GM19328 (cell line): ENCODE measurements at regions not wholly inside any gene's neighbourhood (a gene's known extent, or its start where the extent isn't known, plus 50 kb on each side); places are given as distances from the start of the nearest gene placed in this dataset.

ENCODE experiments used
- ATAC-seq: cut with Tn5 transposase; IDR thresholded peaks from one replicate; pipeline ENCODE4 v1.9.1; 2021; ENCODE audit warnings: mild to moderate bottlenecking, moderate library complexity; ENCODE audit not compliant: unreplicated experiment

DNA sequence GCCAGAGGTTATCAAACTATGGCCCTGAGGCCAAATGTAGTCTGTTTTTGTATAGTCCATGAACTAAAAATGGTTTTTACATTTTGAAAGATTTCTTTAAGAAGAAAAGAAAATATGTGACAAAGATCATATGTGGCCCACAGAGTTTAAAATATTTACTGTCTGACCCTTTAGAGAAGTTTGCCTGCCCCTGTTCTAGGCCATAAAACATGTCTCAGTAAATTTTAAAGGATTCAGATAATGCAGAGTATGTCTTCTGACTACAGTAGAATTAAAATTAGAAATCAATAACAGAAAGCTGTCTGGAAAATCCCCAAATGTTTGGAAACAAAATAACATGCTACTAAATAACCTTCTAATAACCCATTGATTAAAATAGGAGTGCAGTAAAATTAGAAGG lies 86.3 kb downstream of the KCNRG start:
- ATAC-seq = no peak

DNA sequence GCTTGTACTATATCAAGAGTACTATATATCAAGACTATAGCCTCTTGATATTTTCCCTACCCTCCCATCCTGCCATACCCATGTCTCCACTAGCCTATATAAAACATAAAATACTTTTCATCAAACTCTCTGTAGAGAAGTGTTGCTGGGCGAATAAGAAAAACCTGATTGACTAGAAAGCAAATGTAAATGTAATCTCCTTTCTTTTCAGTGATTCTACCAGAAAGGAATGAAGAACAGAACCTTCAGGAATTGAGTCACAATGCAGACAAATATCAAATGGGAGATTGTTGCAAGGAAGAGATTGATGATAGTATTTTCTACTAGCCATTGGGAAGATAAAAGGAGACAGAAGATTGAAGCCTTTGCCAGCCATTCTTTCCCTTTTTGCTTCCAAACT lies 89.2 kb downstream of the KCNRG start:
- no peak for ATAC-seq

DNA sequence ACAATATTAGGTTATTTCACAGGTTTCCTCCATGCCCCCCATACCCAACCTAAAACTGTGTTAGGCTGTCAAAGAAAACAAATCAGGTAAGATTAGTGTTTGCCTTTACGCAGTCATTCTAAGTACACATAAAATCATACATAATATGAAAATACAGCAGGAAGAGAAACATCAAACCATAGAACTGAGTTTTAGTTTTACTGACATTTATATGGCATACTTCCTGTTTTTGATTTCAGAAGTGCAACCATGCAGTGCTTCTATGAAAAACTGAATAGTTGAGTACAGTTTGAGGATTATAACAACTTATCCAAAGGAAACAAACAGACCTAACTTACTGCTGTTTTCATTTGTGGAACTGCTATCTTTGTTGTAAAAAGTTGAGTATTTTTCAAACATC lies 91.3 kb downstream of the KCNRG start:
- peak; percentile 64 for ATAC-seq

DNA sequence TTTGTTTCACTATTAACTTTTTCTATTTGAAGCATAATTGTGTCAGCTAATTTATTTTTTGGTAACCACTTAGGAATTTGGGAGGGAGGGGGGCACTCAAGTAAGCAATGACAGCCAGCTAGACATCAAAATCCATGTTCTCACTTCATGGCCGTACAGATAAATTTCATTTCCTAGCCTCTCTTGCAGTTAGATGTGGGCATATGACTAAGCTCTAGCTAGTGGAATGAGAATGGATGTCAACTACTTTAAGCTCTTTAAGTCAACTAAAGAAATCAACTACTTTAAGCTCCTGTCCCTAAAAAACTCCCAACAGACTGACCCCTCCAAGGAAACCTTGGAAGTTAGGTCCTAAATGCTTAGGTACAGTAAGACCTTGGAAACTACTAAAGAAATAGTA lies 92.0 kb downstream of the KCNRG start:
- ATAC-seq = no peak

DNA sequence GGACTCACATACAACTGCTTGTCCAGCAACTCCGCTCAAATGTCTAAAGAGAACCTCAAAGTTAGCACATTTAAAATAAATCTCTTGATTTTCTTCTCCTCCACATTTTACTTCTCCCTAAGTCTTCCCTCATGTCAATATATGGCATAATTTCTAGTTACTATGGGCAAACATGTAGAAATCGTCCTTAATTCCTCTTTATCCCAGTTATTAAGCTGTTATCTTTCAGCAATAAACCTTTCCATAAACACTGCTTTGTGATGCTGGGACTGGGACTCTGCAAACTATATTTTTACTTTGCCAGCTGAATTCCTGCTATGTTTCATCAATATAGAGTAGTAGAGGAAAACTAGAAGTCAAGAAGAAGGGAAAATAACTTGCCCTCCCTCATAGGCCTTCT lies 99.7 kb downstream of the KCNRG start:
- ATAC-seq = no peak

DNA sequence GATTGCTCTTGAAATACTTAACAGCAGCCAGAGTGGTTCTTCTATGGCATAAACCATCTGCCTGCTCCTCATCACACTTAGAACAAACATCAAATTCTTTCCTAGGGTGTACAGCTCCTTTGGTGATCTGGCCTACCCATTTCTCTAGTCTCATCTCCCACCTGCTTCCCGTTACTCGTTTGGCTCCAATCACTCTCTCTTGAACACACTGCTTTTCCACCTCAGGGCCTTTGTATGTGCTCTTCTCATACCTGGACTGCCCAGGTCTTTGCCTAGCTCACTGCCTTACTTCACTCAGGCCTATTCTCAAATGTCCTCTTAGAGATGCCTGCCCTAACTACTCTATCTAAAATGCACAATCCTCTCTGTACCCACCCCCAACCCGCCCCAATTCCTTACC lies 100.5 kb downstream of the KCNRG start:
- no peak for ATAC-seq

DNA sequence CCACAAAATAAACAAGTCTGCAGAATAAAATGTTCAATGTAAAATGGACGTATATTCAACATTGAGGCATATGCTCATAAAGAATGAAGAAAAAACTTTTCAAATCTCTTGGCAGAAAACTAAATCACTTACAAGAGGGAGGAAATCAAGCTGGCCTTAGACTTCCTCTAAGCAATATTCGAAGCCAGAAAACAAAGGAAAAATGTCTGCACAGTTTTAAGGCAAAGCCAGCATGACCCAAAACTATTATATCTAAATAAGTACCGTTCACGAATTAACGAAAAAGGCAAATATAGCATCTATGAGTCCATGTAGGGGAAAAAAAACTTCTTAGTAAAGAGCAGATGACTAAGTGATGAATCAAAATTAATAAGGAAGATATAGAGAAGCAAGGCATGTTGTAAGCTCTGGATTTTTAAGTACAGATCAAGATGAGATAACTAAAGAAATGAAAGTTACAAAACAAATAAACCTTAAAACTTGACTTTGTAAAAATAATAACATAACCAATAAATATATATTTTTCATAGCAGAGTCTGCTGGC lies 101.3 kb downstream of the KCNRG start:
- ATAC-seq = no peak

DNA sequence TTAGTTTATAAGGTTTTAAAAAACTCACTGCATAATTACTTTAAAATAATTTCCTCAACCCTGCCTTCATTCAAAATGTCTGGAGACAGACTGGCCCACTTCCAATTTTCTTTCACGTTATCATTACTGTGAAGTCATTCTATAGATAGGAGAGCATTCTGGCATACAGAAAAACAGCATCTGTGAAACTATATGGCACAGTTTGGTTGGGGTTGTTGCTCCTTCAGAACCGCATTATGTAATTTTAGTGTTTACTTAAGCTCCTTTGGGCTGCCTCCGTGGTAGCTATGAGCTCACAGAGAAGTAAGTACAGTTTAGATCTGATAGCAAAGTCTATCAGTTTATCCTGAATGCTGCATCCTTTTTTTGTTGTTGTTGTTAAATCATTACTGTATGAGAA lies 104.3 kb downstream of the KCNRG start:
- no peak for ATAC-seq

DNA sequence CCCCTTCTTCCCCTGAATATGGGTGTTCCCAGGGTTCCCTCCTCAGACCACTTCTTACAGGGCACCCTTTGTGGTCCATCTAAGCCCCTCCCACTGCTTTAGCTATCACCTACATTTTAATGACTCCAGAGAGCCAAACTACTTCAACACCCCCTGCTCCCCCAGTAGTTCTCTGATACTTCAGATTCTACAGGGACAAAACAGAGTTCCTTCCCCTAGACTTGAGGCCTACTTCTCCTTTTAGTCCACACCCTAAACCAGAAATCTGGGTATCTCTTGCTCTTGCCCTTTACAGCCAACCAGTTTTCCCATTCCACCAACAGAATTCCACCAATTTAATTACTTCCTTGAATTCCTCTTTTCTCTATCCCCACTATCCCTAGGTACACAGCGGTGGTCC lies 107.2 kb downstream of the KCNRG start:
- no peak for ATAC-seq

DNA sequence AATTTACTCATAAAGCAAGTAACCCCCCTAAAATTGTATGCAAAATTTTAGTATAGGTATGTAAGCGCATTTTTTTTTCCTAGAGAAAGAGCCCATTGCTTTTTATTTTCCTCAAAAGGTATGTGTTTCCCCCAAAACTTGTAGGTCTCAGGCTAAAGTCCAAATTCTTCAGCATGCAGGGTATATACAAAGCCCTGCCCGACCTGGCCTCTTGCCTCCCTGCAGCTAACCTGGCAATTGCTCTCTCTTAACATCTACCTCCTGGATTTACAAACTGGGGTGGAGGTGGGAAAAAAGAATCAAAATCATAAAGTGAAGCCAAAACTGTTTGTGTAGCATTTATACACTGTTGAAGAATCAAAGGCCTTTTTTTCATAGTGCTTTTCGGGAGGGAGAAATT lies 107.8 kb downstream of the KCNRG start:
- no peak for ATAC-seq

DNA sequence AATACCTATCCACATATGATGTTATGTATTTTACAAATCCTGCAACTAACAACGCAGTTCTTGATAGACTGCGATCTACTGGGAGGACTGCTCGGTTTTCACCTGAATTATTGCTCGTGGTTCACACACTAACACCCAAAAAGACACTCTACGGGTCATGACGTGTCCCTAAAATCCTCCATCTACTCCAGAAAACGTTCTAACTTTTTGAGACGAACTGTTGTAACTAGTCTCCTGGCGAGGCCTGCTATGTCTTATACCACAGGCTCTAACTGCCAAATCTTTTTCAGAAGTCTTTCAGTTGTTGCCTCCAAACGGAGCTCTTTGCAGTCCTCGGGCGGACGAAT lies 108.2 kb downstream of the KCNRG start:
- no peak for ATAC-seq

DNA sequence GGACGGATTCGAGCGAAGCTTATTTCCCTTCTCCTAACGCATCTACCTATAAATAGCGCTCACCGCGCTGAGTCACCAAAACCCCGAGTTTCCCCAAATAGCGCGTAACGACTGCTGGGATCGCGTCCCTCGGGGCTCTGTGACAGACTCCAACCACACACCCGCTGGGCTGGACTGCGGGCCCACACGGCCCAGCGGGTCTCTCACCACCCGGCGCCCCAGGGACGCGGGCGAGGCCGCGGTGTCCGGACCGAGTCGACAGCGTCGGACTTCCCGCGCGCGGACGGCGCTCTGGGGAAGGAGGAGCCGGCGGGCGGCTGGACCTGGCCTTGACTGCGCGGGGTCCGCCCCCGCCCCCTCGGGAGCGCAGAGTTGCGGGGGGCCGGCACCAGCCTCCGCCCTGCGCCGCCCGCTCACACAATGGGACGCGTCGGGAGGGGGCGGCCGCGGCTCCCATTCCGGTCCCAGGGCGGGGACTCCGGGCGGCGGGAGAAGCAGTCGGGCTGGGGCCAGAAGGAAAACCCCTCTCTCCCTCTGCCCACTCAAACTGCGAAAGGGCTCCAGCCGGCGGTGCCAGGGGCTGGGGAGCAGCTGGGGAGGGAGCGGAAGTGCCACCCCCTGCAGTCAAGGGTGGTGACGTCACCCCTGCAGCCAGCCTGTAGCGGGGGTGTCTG lies 108.8 kb downstream of the KCNRG start:
- ATAC-seq = peak; percentile 65

DNA sequence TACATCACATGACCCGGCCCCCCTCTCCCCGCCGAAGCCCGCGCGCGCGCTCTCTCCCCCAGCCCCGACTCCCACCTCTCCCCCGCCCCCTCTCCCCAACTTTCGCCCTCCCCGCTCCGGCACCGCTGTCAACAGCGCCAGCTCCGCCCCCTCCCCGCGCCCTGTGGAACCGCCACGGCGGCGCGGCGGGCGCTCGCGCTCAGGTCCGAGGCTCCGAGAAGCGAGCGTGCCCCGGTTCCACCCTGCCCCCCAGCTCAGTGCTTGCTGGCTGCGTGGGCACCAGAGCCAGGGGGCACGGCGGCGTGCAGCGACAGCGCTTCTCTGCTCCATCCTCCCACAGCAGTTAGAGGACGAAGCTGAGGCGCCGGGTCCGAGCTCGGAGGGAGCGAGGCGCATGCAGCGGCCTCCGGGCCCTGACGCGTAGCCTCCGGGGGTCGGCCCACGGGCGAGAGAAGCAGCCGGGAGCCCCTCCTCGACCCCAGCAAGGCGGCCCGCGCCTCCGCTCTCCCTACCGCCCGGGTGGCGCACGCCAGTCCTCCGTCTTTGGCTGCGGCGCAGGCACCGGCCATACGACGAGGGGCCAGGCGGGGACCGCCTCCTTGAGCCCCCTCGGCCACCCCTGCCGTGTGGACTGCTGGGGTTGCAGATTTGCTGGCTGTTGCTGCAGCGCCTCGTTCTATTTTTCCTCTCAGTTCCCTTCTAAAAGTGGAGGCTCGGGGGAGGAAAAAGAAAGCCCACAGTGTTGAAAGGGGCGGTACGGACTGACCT lies 109.5 kb downstream of the KCNRG start:
- peak; percentile 33 for ATAC-seq

DNA sequence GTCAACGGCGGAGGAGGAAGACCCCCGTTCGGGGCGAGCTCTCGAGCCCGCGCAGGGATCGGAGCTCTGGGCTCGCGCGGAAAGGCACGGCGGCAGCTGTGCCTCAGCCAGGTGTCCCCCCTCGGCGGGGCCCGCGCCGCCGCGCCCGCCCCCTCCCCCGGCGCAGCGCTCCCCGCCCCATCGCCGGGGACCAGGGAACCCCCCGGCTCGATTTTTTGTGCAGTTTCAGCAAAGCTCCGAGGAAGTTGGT lies 110.0 kb downstream of the KCNRG start:
- ATAC-seq = no peak

DNA sequence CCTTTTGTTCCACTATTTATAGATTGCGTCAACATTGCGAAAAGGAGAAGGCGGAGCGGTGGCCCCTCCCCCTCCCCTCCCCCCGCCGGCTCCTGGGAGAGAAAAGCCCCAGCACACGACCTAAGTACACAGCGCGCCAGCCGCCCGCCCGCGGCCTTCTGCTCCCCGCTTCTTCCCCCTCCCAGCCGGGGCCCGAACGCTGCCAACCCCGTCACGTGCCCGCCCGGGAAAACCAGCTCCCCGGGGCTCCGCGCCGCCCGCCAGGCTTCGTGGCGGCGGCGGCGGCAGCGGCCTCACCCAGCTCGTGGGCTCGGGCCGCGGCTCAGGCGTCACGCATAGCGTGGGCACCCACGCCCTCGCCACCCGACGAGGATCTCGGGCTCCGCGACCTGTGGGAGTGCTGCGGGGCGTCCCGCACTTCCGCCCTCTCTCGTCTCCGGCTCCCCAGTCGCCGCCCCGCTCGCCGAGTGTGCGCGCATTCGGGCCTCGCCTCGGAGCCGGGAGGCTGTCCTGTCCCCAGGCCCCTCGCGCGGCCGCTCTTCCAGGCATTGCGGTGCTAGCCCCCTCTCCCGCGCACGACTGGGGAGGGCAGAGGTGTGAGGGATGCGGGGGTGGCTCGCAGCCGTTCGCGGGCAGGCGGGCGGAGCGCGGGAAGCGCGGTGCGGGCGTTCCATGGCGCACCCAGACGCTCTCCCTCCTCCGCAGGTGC lies 110.5 kb downstream of the KCNRG start:
- no peak for ATAC-seq

DNA sequence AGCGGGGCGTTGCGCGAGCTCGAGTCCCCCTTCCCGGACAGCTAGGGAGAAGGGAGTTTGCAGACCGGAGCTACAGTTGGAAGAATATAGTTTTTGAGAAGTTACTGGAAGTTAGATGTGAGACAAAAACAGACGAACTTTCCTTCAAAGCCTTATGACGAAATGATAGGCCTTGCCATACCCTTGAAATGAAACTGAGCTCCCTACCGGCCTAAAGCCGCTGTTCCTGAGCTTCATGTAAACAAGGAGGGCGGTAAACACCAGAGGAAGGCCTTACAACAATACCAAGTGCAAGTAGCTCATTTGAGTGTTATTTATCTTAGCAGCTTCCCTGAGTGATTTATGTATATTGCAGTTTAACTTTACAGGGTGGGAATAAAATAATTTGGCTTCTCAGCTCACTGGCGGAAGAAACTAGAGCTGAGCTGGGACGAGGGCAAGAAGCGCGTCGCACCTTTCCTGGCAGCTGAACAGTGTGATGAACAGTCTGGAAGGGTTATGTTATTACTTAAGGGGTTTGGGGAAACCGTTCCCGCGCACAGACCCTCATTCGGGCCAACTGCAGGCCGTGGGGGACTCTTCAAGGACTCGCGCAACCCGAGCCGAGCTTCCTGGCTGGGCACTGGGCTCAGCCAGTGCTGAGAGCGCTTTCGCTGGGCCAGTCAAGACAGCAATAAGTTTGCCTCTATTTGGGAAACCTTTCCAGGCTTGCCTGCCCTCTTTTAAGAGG lies 111.2 kb downstream of the KCNRG start:
- ATAC-seq = no peak

DNA sequence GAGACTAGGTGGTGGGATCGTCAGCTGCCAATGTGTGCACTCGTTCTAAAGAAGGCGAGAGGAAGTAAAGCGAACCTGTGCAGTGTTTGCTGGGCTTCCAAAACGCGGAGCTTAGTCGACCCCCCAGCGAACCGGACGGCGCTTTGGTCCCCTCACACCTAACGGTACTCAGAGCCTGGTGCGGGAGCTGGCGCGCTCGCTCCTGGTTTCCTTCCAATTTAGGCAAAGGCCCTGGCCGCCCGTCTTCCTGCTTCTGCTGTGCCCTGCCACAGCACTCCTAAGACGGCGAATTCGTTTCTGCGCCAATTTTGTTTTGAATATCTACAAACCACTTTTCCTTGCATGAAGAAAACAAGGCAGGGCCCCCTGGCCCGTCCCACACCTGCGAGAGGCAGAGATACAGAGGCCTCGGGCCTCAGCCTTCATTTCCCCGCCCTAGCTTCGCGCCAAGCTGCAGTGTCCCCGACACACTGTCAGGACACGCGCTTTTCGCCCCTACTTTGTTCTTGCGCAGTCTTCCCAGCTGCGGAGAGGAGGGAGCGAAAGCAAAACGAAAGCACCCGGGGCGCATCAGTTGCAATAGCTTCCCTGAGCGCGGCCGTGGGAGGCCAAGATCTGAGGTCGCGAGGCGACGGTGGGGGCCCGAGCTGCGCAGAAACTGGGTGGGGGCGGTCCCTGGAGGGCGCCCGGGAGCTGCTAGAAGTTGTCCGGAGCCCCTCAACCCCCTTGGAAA lies 111.9 kb downstream of the KCNRG start:
- ATAC-seq = no peak

DNA sequence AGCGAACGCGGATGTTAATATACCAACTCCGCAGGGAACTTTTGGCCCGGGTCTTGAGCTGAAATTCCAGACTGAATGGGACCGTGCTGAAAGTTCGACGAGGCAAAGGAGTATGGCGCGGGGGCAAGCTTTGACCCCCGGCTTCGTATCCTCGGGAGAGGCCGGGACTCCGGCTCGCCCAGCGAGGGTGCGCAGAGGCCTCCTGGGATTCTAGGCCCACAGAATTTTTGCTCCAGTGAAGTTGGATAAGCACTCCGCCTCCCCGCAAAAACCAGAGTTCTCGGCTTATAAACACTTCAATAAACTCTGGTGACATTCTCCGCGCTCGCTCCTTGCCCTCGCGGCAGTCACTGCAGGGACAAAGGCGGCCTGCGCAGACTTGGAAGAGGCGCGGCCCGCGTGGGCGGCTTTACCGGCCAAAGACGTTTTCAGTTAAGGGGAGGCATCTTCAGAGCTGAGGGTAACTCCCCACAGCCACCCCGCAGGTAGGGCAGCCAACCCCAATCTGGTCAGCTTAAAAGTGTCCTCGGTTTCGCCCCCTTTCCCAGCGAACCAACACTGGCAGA lies 112.6 kb downstream of the KCNRG start:
- no peak for ATAC-seq

DNA sequence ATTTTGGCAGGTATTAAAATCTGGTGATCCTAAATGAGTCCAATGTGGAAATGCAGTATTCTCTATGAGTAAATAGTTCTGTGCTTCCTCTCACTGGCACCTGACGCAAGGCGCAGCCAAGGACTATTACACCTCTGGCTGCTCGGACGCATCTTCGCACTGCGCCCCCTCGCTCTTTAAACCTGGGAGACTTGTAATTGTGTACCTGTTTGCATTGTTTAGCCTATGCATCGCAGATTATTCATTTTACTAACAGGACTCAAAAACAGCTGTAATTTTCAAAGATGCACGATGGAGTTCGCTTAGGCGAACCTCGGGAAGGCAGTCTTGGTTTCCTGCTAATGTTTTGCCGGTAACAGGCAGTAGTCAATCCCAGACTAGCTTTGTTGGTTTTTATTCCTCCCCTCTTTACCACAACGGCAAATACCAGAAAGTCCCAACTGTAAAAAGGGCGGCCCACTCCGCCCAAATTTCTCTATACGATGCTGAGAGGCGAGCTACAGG lies 113.2 kb downstream of the KCNRG start:
- ATAC-seq = no peak

DNA sequence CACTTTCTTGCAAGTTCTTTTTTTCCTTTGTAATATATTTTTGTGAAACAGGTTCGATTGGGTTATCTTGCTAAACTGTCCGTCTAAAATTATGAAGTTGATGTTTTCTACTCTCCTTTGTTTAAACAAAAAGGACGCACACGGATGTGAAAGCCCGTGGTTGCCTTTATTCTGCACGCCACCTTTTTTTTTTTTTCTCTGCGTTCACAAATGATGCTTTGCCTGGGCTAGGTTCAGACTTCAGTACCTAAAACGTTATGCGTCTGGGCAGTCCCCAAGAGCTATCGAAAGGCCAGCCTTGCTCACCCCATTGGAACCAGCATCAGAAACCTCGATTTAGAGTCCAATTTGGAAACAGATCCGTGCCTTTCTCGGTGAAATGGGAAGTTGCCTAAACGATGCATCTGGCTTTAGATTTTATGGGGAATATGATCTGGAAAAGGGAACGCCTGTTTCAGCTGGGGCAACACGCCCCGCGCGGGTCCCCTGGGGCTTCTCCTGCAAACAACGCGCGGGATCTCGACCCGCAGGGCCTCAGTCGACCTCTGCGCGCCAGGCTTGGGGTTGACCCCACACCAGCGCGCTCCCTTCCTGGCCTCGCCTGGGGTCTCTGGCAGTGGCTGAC lies 113.9 kb downstream of the KCNRG start:
- ATAC-seq = no peak
